GF-D8 (cell line): ENCODE measurements at regions not wholly inside any gene's neighbourhood (a gene's known extent, or its start where the extent isn't known, plus 50 kb on each side); places are given as distances from the start of the nearest gene placed in this dataset.

Source experiments
- DNase-seq: peaks from one replicate; lab custom pipeline; 2025; lab: John Stamatoyannopoulos, UW

- no peak for DNase-seq
Observed at GRCh38 chr22:47591016-47591415, 828.6 kb downstream of the TBC1D22A start.

- no peak for DNase-seq
Observed at GRCh38 chr22:47589271-47590250, 827.1 kb downstream of the TBC1D22A start.

- DNase-seq: no peak
Observed at GRCh38 chr22:47588578-47588960, 826.1 kb downstream of the TBC1D22A start.

- no peak for DNase-seq
Observed at GRCh38 chr22:47587861-47588577, 825.6 kb downstream of the TBC1D22A start.

- no peak for DNase-seq
Observed at GRCh38 chr22:47587361-47587760, 824.9 kb downstream of the TBC1D22A start.

GRCh38 chr22:47586946-47587345 is 824.5 kb downstream of the TBC1D22A start:
- no peak for DNase-seq

- no peak for DNase-seq
Observed at GRCh38 chr22:47586038-47586437, 823.6 kb downstream of the TBC1D22A start.

- no peak for DNase-seq
Observed at GRCh38 chr22:47583959-47584562, 821.6 kb downstream of the TBC1D22A start.

- DNase-seq: no peak
Observed at GRCh38 chr22:47582067-47582466, 819.6 kb downstream of the TBC1D22A start.

GRCh38 chr22:47580121-47580520 is 817.7 kb downstream of the TBC1D22A start:
- no peak for DNase-seq

GRCh38 chr22:47576908-47577307 is 814.5 kb downstream of the TBC1D22A start:
- DNase-seq: no peak

GRCh38 chr22:47575291-47575690 is 812.8 kb downstream of the TBC1D22A start:
- no peak for DNase-seq

- no peak for DNase-seq
Observed at GRCh38 chr22:47574556-47574955, 812.1 kb downstream of the TBC1D22A start.

- no peak for DNase-seq
Observed at GRCh38 chr22:47573141-47573540, 810.7 kb downstream of the TBC1D22A start.

GRCh38 chr22:47572443-47572842 is 810.0 kb downstream of the TBC1D22A start:
- DNase-seq: no peak

- no peak for DNase-seq
Observed at GRCh38 chr22:47571616-47572015, 809.2 kb downstream of the TBC1D22A start.

- no peak for DNase-seq
Observed at GRCh38 chr22:47570851-47571250, 808.4 kb downstream of the TBC1D22A start.

- DNase-seq: no peak
Observed at GRCh38 chr22:47570300-47570685, 807.8 kb downstream of the TBC1D22A start.

GRCh38 chr22:47569389-47570299 is 807.2 kb downstream of the TBC1D22A start:
- DNase-seq: no peak

GRCh38 chr22:47568700-47569099 is 806.2 kb downstream of the TBC1D22A start:
- DNase-seq: no peak
